Suprapubic skin (tissue), 3 donors: ENCODE measurements at regions not wholly inside any gene's neighbourhood (a gene's known extent, or its start where the extent isn't known, plus 50 kb on each side); places are given as distances from the start of the nearest gene placed in this dataset.

Experiments
- CTCF ChIP-seq, 2 donors: fragments of 200-600 bp in 1 of 2; fragments of 450-650 bp in 1 of 2; sonication (generic) in 1 of 2; IDR thresholded peaks; one replicate each; pipeline ENCODE4 v1.5.1; 2016 to 2019; ENCODE audit warnings: antibody characterized with exemption in 2 of 2, mild to moderate bottlenecking in 1 of 2, moderate library complexity in 1 of 2
- EP300 ChIP-seq: sonication (generic); formaldehyde crosslinking; IDR thresholded peaks from one replicate; pipeline ENCODE4 v1.6.1; 2017; ENCODE audit warnings: antibody characterized with exemption

- TF ChIP-seq EP300 (no peak), CTCF (IDR thresholded peaks at IDR 0.05) (no peak)
Measured at GRCh38 chr1:79089946-79090345, 83.4 kb upstream of the ADGRL4 start.
